Liver (tissue), 8 donors: ENCODE measurements at regions not wholly inside any gene's neighbourhood (a gene's known extent, or its start where the extent isn't known, plus 50 kb on each side); places are given as distances from the start of the nearest gene placed in this dataset.

Source experiments
- DNase-seq: peaks from one replicate; pipeline ENCODE4 v3.0.0-alpha.2; 2017; ENCODE audit warnings: low spot score
- H3K27ac ChIP-seq, 2 donors: one replicate each; pipeline ENCODE4 v1.7.0; 2013; ENCODE audit warnings: inconsistent platforms in 2 of 2, low read length in 2 of 2, control low read depth in 1 of 2, low read depth in 1 of 2, mild to moderate bottlenecking in 1 of 2
- H3K27me3 ChIP-seq, 4 donors: one replicate each; pipeline versions ENCODE4 v1.6.1 to v1.7.0; 2013; ENCODE audit warnings: low read length in 3 of 4, inconsistent platforms in 1 of 4, mild to moderate bottlenecking in 1 of 4, moderate library complexity in 1 of 4; ENCODE audit not compliant: control insufficient read depth in 4 of 4, insufficient read depth in 4 of 4
- H3K36me3 ChIP-seq, 4 donors: one replicate each; pipeline versions ENCODE4 v1.6.1 to v1.7.0; 2013; ENCODE audit warnings: low read length in 3 of 4, mild to moderate bottlenecking in 3 of 4, low read depth in 1 of 4, moderate library complexity in 1 of 4; ENCODE audit not compliant: control insufficient read depth in 4 of 4, insufficient read depth in 3 of 4
- H3K4me1 ChIP-seq, 4 donors: one replicate each; pipeline versions ENCODE4 v1.6.1 to v1.7.0; 2013; ENCODE audit warnings: low read length in 3 of 4, mild to moderate bottlenecking in 3 of 4, moderate library complexity in 1 of 4; ENCODE audit not compliant: control insufficient read depth in 4 of 4, insufficient read depth in 4 of 4
- H3K4me3 ChIP-seq, 3 donors: one replicate each; pipeline versions ENCODE4 v1.6.1 to v1.7.0; 2013; ENCODE audit warnings: low read length in 3 of 3, control low read depth in 1 of 3, low read depth in 1 of 3, mild to moderate bottlenecking in 1 of 3
- H3K9ac ChIP-seq, 2 donors: one replicate each; pipeline ENCODE4 v1.7.0; 2013; ENCODE audit warnings: low read length in 2 of 2, mild to moderate bottlenecking in 2 of 2, moderate library complexity in 2 of 2, control low read depth in 1 of 2, low read depth in 1 of 2
- H3K9me3 ChIP-seq, 4 donors: one replicate each; pipeline versions ENCODE4 v1.6.1 to v1.7.0; 2013; ENCODE audit warnings: low read length in 3 of 4; ENCODE audit not compliant: control insufficient read depth in 4 of 4
- EGR1 ChIP-seq, 2 donors: IDR thresholded peaks; 2 replicates each; pipeline ENCODE4 v1.6.1; 2016 to 2018; ENCODE audit warnings: antibody characterized with exemption in 2 of 2, low read depth in 2 of 2
- FOXA1 ChIP-seq: IDR thresholded peaks from 2 replicates; pipeline ENCODE4 v1.6.1; 2016; ENCODE audit warnings: antibody characterized with exemption
- FOXA2 ChIP-seq: IDR thresholded peaks from 2 replicates; pipeline ENCODE4 v1.6.1; 2016; ENCODE audit warnings: antibody characterized with exemption
- GABPA ChIP-seq, 2 donors: IDR thresholded peaks in 1 of 2; conservative IDR thresholded peaks in 1 of 2; 2 replicates each; pipeline ENCODE4 v1.6.1; 2016; ENCODE audit warnings: antibody characterized with exemption in 2 of 2, mild to moderate bottlenecking in 1 of 2, moderate library complexity in 1 of 2
- HNF4A ChIP-seq, 2 donors: conservative IDR thresholded peaks; 2 replicates each; pipeline ENCODE4 v1.6.1; 2016; ENCODE audit warnings: antibody characterized with exemption in 2 of 2, mild to moderate bottlenecking in 2 of 2
- JUND ChIP-seq, 2 donors: IDR thresholded peaks; 2 replicates each; pipeline ENCODE4 v1.6.1; 2016; ENCODE audit warnings: antibody characterized with exemption in 2 of 2
- NR2F2 ChIP-seq: IDR thresholded peaks from 2 replicates; pipeline ENCODE4 v1.6.1; 2016; ENCODE audit warnings: antibody characterized with exemption
- RAD21 ChIP-seq, 2 donors: IDR thresholded peaks; 2 replicates each; pipeline ENCODE4 v1.6.1; 2016; ENCODE audit warnings: antibody characterized with exemption in 2 of 2, mild to moderate bottlenecking in 2 of 2
- RXRA ChIP-seq, 2 donors: IDR thresholded peaks; 2 replicates each; pipeline ENCODE4 v1.6.1; 2017 to 2018; ENCODE audit warnings: antibody characterized with exemption in 2 of 2, mild to moderate bottlenecking in 1 of 2
- SP1 ChIP-seq: IDR thresholded peaks from 2 replicates; pipeline ENCODE4 v1.6.1; 2018; ENCODE audit warnings: antibody characterized with exemption, mild to moderate bottlenecking
- TAF1 ChIP-seq: conservative IDR thresholded peaks from 2 replicates; pipeline ENCODE4 v1.6.1; 2016; ENCODE audit warnings: antibody characterized with exemption, mild to moderate bottlenecking
- YY1 ChIP-seq: IDR thresholded peaks from 2 replicates; pipeline ENCODE4 v1.6.1; 2016; ENCODE audit warnings: antibody characterized with exemption, mild to moderate bottlenecking
- WGBS: extraction: QIAGEN DNeasy Blood & Tissue Kit; methylation state at CpG from one replicate; pipeline ENCODE4 v1.1.7; 2013; 5-methylcytosine and 5-hydroxymethylcytosine counted together
- TF ChIP-seq, protein P1 (sequence below): fragments of 150-350 bp; IDR thresholded peaks from 2 replicates; pipeline ENCODE4 v1.5.1; 2017; ENCODE audit warnings: improper control_type of control experiment, low read depth, low read length; ENCODE audit not compliant: missing input control
- TF ChIP-seq, protein P2 (sequence below): IDR thresholded peaks from 2 replicates; pipeline ENCODE4 v1.6.1; 2016; ENCODE audit warnings: antibody characterized with exemption
- TF ChIP-seq, protein P3 (sequence below): IDR thresholded peaks from 2 replicates; pipeline ENCODE4 v1.6.1; 2016; ENCODE audit warnings: antibody characterized with exemption, mild to moderate bottlenecking
- TF ChIP-seq, protein P4 (sequence below): IDR thresholded peaks from 2 replicates; pipeline ENCODE4 v1.6.1; 2016; ENCODE audit warnings: antibody characterized with exemption
- donor health status: healthy.
- donor health status: healthy.
- donor health status: healthy.
- donor health status: healthy.
- donor health status: healthy.

DNA sequence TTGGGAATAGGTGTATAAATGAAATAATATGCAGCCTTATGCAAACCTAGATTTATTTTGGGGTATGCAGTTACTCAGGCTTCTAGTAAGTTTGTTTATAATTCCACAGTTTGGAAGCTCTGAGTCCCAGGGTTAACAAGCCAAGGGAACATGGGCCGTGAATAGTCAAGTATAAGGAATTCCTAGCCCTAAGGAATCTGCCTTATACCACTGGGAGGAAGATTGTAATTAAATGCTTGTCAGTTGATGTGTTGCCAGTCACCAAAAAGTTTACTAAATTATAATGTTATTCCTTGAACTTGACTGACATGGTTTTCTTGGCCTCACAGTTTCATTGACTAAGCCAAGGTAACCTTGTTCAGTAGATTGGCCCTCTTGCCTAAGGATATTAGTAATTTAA, 72.4 kb upstream of the SGO1 start (continued):
- TF ChIP-seq, protein P1, sequence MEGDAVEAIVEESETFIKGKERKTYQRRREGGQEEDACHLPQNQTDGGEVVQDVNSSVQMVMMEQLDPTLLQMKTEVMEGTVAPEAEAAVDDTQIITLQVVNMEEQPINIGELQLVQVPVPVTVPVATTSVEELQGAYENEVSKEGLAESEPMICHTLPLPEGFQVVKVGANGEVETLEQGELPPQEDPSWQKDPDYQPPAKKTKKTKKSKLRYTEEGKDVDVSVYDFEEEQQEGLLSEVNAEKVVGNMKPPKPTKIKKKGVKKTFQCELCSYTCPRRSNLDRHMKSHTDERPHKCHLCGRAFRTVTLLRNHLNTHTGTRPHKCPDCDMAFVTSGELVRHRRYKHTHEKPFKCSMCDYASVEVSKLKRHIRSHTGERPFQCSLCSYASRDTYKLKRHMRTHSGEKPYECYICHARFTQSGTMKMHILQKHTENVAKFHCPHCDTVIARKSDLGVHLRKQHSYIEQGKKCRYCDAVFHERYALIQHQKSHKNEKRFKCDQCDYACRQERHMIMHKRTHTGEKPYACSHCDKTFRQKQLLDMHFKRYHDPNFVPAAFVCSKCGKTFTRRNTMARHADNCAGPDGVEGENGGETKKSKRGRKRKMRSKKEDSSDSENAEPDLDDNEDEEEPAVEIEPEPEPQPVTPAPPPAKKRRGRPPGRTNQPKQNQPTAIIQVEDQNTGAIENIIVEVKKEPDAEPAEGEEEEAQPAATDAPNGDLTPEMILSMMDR, result no peak

DNA sequence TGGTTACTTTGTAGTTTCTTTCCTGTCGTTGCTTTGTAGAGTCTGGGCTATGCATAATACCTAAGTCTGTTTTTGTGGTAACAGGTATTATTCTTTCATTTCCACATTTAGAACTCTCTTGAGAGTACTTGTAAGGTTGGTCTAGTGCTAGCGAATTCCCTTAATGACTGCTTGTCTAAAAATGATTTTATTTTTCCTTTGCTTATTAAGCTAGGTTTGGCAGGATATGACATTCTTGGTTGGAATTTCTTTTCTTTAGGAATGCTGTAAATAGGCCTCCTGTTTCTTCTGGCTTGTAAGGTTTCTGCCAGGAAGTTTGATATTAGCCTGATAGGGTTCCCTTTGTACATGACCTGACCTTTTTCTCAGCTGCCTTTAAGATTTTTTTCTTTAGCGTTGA, 70.1 kb upstream of the SGO1 start:
- Histone ChIP-seq H3K9me3 (no peaks in the 10 kb centered on the region), H3K4me3 (no peak overlapping the region), H3K36me3 (no peaks in the 10 kb centered on the region), H3K4me1 (no peaks in the 10 kb centered on the region), H3K27ac (no peak overlapping the region), H3K27me3 (no peaks in the 10 kb centered on the region), H3K9ac (no peak overlapping the region)
- TF ChIP-seq EGR1 (IDR thresholded peaks at IDR 0.05; ENCODE audit: low read depth in 2 of 2) (no peak), YY1 (no peak), HNF4A (conservative IDR thresholded peaks at IDR 0.05) (no peak), RXRA (IDR thresholded peaks at IDR 0.05) (no peak), JUND (IDR thresholded peaks at IDR 0.05) (no peak), TAF1 (no peak), GABPA (IDR thresholded peaks at IDR 0.05 in 1 of 2, conservative IDR thresholded peaks at IDR 0.05 in 1 of 2) (no peak), NR2F2 (no peak), FOXA1 (no peak), FOXA2 (no peak), SP1 (no peak), RAD21 (IDR thresholded peaks at IDR 0.05) (no peak)
- TF ChIP-seq, protein P2, sequence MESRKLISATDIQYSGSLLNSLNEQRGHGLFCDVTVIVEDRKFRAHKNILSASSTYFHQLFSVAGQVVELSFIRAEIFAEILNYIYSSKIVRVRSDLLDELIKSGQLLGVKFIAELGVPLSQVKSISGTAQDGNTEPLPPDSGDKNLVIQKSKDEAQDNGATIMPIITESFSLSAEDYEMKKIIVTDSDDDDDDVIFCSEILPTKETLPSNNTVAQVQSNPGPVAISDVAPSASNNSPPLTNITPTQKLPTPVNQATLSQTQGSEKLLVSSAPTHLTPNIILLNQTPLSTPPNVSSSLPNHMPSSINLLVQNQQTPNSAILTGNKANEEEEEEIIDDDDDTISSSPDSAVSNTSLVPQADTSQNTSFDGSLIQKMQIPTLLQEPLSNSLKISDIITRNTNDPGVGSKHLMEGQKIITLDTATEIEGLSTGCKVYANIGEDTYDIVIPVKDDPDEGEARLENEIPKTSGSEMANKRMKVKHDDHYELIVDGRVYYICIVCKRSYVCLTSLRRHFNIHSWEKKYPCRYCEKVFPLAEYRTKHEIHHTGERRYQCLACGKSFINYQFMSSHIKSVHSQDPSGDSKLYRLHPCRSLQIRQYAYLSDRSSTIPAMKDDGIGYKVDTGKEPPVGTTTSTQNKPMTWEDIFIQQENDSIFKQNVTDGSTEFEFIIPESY, result no peak
- TF ChIP-seq, protein P1, result no peak
- TF ChIP-seq, protein P3, sequence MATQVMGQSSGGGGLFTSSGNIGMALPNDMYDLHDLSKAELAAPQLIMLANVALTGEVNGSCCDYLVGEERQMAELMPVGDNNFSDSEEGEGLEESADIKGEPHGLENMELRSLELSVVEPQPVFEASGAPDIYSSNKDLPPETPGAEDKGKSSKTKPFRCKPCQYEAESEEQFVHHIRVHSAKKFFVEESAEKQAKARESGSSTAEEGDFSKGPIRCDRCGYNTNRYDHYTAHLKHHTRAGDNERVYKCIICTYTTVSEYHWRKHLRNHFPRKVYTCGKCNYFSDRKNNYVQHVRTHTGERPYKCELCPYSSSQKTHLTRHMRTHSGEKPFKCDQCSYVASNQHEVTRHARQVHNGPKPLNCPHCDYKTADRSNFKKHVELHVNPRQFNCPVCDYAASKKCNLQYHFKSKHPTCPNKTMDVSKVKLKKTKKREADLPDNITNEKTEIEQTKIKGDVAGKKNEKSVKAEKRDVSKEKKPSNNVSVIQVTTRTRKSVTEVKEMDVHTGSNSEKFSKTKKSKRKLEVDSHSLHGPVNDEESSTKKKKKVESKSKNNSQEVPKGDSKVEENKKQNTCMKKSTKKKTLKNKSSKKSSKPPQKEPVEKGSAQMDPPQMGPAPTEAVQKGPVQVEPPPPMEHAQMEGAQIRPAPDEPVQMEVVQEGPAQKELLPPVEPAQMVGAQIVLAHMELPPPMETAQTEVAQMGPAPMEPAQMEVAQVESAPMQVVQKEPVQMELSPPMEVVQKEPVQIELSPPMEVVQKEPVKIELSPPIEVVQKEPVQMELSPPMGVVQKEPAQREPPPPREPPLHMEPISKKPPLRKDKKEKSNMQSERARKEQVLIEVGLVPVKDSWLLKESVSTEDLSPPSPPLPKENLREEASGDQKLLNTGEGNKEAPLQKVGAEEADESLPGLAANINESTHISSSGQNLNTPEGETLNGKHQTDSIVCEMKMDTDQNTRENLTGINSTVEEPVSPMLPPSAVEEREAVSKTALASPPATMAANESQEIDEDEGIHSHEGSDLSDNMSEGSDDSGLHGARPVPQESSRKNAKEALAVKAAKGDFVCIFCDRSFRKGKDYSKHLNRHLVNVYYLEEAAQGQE, result no peak
- TF ChIP-seq, protein P4, sequence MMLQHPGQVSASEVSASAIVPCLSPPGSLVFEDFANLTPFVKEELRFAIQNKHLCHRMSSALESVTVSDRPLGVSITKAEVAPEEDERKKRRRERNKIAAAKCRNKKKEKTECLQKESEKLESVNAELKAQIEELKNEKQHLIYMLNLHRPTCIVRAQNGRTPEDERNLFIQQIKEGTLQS, result no peak
- no peak for DNase-seq
- WGBS, result 86% methylated on average over 3 of the region's 3 CpGs
